Ammon's horn (tissue), 1 donor: ENCODE measurements at regions not wholly inside any gene's neighbourhood (a gene's known extent, or its start where the extent isn't known, plus 50 kb on each side); places are given as distances from the start of the nearest gene placed in this dataset.

Experiments
- DNase-seq: peaks from one replicate; pipeline ENCODE4 v3.0.0-alpha.2; 2016; ENCODE audit warnings: low spot score

DNA sequence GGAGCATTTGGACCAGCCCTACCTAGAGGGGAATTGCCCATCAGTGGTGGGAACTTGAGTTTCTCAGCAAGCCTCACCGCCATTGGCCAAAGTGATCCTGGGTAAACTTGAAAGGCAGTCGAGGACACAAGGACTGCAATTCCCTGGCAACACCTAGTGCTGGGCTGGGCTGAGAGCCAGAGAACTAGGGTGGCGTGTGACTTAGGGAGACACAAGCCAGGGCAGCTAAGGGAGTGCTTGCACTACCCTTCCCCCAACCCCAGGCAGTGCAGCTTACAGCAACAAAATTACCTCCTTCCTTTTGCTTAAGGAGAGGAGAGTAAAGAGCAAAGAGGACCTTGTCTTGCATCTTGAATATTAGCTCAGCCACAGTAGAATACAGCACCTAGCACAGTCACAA is 176.9 kb upstream of the PRMT6 start:
- peak; percentile 19 for DNase-seq

DNA sequence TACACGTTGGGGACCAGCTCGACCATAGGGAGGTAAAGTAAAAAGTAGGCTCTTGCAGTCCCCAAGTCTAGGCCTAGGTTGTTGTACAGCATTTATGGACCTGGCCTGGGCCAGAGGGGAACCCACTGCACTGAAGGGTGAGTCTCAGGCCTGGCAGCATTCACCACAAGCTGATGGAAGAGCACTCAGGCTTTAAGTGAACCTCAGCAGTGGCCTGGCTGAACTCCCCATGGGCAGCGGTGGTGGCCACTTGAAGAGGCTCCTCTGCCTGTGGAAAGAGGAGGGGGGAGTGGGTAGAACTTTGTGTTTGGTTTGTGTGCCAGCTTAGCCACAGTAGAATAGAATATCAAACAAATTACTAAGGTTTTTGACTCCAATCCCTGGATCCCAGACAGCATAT is 176.2 kb upstream of the PRMT6 start:
- no peak for DNase-seq

DNA sequence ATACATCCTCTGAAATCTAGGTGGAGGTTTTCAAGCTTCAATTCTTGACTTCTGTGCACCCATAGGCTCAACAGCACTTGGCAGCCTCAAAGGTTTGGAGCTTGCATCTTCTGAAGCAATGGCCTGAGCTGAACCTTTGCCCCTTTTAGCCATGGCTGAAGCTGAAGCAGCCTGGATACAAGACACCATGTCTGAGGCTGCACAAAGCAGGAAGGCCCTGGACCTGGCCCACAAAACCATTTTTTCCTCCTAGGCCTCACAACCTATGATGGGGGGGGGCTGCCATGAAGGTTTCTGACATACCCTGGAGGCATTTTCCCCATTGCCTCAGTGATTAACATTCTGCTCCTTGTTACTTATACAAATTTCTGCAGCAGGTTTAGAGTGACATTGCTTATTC is 173.3 kb upstream of the PRMT6 start:
- no peak for DNase-seq

DNA sequence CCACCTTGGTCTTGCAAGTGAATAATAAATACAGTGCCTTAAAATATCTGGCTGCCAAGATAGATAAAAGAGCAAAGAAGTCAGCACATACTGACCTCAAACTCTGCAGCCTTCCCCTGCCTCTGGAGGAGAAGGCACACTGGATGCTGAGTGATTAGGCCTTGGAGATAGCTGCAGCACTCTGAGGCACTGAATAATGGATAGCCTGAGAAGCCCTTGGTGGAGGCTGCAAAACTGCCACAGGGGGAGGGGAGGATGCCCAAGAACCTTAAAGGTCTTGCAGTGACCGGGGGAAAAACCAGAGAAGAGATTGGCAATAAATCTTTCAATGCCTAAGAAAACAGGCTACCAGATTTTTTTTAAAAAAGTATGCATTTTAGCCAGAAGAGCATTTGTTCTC is 167.4 kb upstream of the PRMT6 start:
- DNase-seq: no peak

DNA sequence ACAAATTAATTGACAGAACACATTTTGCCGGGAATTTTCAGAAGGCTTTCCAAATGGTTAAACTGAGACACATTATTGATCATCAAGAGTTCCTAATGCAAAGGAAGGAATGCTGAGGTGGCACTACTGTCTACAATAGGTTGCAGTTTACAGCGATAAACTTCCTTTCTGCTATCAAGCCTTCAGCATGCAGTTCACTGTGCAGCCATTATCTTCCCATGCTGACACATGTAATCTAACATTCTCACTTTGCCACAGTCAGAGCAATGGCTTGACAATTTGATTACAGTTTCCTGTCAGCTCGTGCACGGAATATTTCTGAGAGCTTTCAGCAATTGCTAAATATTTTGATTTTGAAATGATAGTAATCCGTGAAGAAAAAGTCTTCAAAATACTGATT is 166.9 kb upstream of the PRMT6 start:
- no peak for DNase-seq

DNA sequence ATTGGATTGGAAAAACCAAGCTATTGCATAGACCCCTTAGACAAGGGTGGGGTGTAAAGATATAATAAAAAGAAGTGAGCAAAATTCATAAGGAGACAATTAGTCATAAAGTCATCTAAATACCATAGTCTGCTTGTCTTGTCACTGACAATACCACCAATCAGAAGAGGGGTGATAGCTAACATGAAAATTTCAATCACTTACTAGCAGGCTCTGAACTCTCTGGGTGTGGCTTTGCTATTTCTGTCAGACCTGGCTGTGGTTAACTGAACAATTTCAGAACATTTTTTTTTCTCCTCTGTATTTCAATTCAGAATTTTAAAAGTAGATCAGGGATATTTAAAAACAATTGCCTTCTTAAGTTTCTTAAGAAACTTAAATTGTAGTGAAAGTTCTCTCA is 158.5 kb upstream of the PRMT6 start:
- DNase-seq: no peak

DNA sequence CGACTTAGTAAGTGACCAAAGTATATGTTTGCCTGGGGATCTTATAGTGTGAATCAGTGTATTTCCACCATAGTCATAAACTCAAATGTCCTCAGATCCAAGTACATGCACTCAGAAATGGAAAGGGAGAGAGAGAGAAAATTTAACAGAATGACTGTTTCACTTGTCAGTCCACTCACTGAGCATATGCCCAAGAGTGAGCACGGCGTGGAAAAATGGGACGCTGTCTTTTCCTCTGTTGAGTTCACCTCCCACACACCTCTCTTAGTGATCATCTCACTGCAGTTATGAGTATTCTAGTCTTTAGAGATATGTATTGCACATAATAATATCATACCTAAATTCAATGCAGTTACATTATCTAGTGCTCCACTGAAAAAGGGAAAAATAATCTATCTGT is 156.8 kb upstream of the PRMT6 start:
- DNase-seq: no peak

DNA sequence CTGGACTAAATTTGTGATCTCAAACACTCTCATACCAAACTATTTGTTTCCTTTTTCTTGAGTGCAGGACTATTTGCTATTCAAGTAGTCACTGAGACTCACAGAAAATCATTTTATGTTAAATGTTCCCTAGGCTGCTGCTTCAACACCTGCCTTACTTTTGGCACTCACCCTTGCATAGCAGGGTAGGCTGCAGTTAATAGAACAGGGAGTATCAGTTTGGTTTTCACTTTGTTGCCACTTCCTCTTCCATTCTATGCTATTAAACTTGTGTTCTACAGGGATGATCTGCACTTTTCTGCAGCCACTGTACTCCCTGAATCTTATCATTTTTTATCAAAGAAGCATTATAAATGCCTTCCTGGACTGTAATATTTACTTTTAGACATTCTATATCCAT is 148.7 kb upstream of the PRMT6 start:
- DNase-seq: no peak

DNA sequence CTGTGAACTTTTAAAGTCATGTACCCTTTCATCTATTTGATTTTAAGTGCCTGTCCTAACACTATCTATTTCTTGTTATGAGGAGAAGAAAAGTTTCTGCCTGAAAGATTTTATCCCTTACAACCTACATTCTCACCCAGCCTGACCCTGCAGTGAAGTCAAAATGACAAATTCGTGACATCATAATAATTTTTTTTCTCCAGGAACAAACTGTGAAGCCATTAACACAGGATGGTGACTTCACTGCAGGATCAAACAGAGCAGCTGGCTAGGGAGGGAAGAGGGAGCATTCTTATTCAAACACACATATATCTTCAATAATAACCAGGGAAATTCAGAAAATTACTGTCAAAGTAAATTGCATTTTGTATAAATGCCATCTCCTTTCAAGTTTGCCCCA is 147.8 kb upstream of the PRMT6 start:
- DNase-seq: no peak

DNA sequence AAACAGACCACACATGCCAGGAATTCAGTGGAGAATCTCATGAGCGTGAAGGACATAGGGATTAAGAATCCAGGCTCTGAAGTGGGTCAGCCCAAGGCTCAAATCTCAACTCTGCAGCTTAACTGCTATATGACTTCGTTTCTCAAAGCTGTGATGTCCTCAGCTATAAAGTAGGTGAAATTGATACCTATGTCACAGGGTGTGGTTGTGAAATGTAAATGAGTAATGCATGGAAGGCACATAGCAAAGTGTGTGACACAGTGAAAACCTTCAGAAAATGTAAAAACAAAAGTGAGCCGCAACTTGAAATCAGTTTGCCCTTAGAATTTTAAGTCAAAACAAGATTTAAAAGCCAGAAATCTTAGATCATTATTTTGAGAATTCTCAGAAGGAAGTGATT is 145.7 kb upstream of the PRMT6 start:
- no peak for DNase-seq

DNA sequence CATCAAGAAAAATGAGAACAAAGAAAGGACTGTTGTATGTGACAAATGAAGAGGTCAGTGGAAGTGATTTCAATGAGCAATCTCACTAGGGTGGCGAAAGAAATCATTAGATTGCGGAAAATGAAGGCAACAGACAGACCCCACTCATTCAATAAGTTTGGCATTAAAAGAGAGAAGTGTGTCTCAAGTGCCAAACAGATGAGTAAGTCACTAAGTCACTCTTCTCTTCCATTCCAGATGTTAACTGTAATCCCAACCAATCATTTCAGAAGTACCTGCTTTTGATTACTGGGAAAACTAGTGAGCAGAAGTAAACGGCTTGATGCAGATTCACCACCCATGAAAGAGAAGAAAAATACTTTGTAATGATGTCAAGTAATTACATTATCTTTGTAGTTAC is 144.3 kb upstream of the PRMT6 start:
- no peak for DNase-seq

DNA sequence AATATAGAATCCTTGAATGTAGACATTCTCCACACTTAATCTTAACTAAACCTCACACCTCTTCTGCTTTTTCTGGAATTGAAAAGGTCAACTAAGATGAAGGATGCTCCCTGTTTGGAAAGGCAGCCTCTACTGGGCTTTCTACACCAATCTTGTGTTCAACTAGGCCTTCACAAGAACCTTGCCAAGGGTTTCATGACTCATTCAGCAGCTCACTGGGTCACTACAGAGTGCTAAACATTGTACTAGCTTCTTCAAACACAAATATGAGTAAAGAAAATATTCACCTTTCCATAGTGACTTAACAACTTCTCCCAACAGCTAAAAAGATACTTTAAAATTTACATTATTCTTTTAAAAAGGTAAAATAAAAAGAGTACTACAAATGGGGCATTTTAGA is 135.3 kb upstream of the PRMT6 start:
- no peak for DNase-seq

DNA sequence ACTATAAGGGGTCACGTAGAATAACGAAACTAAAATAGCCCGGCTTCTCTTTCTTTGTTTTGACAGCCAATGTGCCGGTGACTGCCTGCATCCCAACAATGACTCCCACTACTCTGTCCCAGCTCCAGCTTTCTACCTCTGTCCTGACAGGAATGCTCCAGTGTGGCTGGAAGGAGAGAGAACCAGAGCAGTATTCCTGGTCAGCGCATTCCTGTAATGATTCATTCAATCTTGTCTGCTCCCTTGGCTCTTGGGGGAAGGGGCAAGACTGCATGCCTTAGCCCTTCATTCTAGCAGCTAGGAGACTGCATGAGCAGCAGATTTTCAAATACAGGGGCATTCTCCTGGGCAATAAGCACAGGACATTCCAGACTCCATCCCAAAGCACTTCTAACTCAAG is 132.1 kb upstream of the PRMT6 start:
- peak; percentile 10 for DNase-seq

DNA sequence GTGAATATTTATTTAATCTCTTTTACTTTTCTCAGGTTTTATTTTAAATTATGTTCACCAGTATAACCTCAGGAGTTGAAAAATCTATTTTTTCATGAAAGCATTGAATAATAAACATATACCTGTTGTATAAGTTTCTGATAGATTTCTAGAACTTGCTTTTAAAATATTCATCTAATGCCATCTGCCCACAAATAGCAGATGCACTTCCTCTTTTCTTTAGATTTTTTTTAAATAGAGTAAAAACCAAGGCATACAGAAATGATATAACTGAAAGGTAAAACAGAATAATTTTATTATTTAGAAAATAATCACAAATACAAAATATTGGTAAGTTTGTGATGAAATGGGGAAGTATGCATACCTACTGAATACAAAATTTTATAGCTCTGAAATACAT is 130.7 kb upstream of the PRMT6 start:
- no peak for DNase-seq

DNA sequence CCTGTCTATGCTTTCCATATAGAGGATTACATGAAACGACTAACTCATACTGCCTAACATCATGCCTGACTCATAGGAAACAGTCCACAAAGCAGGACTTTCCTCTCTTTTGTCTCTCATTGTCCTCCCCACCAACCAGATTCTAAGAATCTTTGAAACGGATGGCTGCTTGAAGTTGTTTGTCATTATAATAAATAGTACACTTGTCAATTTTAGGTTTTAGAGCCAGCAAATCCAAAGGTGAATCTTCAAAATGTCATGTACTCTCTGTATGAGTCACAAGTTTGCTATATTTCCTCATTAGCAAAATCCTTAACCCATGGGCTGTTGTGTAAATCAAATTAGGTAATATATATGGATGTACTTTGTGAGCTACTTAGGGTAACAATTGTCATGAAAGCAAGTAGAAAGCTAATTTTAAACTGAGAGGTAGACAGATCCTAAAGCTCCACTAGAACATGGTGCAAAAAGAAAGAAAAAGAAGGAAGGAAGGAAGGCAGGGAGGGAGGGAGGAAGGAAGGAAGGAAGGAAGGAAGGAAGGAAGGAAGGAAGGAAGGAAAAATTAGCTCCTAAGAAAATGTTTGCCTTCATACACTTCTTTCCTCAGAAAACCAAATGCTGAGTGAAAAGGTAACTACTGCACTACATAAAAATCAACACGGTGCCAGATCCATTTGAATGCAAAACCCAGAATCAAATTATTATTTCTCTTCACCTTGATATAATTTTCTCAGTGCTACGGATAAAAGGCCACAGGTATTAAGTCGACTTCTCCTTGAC is 129.5 kb upstream of the PRMT6 start:
- no peak for DNase-seq

DNA sequence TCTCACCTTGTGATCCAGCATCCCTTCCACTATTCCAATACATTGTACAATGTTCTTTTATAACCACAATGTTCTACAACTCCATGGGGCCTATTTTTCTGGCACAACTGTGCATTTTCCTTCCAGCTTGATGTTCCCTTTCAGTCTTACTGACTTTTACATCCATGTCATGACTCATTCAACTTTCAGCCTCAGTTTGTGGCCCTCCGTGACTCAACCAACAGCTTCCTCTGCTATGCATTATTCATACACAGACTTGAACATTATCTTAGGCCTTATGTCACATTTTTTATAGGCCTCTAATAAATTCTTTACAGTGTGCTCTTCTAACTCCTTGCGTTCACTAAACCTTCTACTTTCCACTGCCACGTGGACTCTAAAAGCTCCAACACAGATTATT is 119.4 kb upstream of the PRMT6 start:
- no peak for DNase-seq

DNA sequence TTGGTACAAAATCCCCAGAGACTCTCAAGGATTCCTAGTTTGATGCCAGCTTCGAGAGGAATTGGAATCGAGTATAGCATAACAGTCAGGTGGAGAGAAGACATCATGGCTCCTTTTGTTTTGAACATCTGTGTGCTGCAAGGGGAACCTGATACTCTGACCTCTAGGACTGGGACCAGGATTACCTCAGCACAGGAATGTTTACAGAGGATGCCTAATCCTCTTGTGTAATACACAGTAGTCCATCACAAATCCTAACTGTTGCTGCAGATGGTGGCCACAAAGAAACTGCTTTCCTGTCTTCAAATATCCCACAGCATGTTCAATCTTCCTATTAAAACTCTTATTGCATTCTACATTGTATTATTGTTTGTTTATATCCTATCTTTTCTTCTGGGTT is 111.8 kb upstream of the PRMT6 start:
- no peak for DNase-seq

DNA sequence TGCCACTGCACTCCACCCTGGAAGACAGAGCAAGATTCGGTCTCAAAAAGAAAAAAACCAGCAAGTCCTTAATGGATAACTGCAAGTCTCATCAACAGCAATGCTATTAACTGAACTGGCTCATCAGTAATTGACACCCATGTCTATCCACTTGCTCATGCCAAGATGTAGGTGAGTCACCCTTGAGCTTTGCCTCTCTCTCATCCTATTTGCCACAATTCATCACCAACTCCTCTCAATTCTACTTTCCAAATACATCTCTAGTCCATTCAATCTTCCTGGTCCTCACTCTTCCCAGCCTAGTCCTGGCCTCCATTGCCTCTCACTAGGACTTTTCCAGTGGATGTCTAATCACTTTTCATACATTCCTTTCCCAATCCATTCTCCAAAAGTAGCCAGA is 103.7 kb upstream of the PRMT6 start:
- DNase-seq: no peak

DNA sequence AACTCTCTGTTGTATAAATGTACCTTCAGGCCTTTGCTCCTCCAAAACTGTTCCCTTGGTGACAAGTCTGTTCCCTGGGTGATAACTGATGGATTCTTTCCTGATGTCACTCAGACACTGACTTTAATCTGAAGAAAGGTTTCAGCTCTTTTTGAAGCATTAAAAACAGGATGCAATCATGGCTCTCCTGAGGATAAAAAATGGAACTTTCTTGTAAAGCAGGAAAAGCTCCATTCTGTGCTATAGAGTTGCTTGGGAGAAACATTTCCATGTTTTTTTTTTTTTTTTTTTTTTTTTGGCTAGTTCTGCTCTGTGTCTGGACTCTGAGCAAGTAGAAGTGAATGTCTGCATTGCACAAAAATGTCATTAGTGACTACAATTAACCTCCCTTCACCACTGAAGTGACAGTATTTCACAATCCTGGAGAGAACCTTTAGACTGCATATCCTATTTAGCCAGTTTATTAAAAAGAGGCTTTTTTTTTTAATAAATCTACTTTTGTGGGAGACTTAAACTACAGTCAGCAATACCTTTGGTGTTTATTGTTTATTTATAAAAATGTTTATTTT is 101.7 kb upstream of the PRMT6 start:
- DNase-seq: no peak

DNA sequence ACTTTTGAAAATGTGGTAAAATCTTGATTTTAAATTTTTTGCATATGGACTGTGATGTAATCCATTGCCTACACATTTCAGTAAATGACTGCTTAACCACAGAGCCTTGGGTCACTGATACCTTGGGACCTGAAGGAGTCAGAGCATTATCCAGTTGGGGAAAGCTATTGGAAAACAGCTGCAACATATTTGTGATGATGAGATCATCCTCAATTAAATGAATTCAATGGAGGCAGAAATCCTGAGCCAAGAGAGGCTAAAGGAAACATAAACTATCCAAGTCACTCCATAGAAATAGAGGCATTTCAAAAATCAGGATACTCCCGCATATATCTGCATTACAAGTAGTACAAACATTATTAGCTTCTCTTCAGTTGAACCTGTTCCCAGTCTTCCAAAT is 99.8 kb upstream of the PRMT6 start:
- no peak for DNase-seq

DNA sequence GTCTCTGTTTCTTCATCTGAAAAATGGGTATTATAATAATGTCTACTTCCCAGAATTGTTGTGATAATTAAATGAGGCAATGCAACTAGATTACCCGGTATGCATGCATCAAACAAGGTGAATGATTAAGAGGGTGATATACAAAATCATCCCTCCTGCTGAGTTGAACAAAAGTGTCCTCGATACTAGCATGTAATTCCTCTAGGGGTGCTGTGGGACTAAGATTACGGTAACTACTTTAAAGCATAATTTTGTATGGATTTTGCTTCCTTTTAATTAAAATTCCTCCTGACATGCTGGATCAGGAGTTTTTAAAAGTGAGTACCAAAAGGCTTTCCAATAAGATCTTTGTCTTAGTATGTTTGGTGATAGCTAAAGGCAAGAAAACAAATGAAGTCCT is 98.7 kb upstream of the PRMT6 start:
- DNase-seq: no peak

DNA sequence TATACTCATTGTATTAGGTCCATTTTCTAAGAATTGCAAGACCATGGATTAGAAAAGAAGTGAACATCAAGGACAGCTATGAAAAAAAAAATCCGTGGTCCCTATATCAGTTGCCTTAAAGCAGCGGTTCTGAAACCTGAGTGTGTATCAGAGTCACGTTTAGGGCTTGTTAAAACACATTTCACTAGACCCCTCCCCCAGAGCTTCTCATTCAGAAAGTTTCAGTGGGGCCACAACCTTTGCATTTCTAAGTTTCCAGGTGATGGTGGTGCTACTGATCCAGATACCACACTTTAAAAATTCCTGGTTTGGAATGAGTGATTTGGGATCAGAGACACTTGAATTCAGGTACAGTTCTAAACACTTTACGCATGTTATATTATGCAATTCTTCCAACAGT is 96.1 kb upstream of the PRMT6 start:
- DNase-seq: no peak

DNA sequence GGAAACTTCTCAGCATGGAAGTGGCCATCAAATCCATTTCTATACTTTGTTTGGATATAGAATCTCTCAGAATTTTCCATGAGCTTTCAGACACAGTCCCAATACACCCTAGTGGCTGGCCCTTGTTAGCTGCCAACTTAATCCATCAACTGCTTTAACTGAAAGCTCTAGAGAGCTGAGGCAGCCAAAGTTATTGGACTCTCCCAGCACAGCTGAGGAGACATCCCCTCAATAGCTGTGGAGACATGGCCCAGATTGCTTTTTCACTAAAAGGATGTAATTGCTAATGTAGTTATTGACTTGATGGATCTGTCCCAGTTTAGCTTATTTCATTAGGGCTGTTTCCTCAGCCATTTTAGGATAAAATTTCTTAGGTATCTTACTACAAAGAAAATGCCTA is 94.8 kb upstream of the PRMT6 start:
- DNase-seq: no peak

DNA sequence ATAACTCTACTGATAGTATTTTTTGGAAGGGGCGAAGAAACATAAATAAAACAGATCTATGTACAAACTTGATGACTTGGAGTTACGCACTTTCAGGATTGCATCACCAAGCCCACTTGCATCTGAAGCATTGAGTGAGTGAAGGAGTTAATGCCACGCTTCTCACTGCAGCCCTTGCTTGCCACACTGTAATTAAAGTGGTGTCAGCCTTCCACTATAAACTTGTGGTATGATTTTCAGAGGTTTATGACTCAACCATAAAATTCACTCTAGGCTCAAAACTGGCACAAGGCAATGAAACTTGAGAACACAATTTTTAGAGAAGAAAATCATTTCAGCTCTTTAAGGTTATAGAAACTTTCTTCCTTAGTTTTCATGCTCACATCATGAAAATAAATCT is 93.9 kb upstream of the PRMT6 start:
- no peak for DNase-seq
